Amniotic stem cell (primary cell): ENCODE measurements at regions not wholly inside any gene's neighbourhood (a gene's known extent, or its start where the extent isn't known, plus 50 kb on each side); places are given as distances from the start of the nearest gene placed in this dataset.
A peak's percentile ranks its signal among the peaks of the same experiment; 100 is the strongest.
"Not testable (repeated sequence)": the region's sequence is repeated elsewhere in the genome, so short reads cannot be mapped to it uniquely, and the experiment has no call there.

Source experiments
- DNase-seq: peaks from one replicate; lab custom pipeline; 2025; lab: John Stamatoyannopoulos, UW

DNA sequence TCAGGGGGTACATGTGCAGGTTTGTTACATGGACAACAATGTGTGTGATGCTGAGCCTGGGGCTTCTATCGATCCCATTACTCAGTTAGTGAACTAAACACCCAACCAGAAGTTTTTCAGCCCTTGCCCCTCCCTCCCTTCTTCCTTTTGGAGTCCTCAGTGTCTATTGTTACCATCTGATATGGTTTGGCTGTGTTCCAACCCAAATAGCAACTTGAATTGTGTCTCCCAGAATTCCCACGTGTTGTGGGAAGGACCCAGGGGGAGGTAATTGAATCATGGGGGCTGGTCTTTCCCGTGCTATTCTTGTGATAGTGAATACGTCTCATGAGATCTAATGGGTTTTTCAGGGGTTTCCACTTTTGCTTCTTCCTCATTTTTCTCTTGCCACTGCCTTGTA lies 186.3 kb downstream of the AEBP2 start:
- not testable (repeated sequence) for DNase-seq

DNA sequence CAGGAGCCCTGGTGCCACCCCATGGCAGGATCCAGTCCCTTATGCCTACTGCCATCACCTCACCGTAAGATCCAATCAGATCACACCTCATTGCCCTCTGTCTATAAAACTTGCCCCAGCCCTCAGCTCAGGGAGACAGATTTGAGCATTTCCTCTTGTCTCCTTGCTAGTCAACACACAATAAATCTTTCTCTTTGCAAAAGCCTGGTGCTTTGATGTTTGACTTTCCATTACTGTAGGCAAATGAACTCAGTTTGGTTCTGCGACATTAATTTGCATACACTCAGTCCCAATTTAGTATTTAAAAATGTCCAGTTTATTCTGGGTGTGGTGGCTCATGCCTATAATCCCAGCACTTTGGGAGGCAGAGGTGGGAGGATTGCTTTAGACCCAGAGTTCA lies 188.4 kb downstream of the AEBP2 start:
- DNase-seq: no peak

DNA sequence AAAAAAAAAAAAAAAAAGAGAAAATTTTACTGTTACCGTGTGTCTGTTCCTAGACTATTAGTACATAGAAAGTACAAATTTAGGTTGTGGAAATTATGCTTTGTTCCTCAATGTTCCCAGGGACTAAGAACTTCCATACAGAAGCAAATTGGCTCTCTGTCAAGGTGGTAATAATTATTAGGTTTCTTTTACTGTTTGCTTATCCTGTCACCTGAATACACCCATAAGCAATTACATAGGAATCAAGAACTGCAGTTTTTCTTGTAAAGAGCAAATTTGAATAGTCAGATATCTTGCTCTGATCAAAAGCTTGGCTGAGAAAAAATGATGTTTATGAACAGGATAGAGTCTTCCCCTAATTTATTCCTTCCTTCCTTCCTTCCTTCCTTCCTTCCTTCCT lies 191.2 kb downstream of the AEBP2 start:
- no peak for DNase-seq

DNA sequence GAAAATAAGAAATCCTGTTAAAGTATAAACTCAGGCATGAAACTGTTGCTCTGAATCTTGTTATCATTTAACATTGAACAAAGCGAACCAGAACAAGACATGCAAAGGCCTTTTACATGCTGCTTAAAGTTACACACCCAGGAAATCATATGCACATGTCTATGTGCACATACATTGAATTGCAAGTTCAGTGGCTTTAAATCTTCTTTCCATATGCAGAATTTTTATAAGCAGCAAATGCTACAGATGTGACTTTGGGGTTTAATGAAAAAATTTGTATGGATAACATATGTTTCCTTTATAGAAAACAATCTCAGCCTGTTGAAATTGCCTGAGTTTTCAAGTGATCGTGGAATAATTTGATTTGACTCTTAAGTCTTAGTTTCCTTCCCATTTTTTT lies 193.9 kb downstream of the AEBP2 start:
- no peak for DNase-seq

DNA sequence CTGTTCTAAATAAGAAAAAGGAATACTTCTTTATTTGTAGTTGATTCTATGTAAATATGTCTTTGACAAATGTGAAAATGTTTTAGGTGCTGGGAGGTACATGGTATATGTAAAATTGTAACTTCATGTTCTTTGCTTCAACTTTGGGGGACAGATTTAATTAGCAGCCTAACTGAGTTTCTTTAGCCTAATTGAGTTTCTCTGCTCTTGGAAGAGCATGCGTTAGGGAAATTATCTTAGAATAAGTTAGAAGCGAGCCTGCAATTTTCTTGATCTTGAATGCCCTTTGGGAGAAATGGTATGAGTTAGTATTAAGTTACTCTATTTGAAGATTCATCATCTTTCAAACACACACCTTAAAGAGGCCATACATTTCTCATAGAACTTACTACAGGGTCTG lies 194.3 kb downstream of the AEBP2 start:
- no peak for DNase-seq

DNA sequence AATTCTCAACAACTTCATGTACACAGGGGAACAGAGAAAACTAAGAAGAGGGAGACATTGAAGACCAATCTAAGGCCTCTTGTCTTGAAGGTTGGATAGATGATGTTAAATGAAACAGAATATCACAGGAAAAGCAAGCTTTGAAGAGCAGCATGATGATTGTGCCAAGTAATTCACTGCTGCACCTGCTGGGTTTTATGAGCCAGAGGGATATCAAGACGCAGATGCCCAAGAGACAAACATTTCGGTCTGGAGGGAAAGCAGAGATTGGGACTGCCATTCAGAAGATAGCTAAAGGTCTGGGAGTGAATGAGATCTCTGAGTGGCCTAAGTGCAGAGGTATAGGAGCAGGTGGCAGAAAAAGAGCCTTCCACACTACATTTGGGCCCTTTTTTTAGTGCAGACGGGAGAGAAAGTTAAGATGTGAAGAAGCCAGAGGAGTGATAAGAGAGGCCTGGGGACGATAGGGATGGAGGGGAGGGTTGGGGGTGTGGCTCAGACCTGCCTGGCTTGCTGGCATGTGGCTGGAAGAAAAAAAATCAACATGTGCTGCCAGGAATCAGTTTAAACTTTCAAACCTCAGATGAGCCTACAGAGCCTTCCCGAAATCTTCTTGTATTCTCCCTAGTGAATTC lies 200.6 kb downstream of the AEBP2 start:
- no peak for DNase-seq

DNA sequence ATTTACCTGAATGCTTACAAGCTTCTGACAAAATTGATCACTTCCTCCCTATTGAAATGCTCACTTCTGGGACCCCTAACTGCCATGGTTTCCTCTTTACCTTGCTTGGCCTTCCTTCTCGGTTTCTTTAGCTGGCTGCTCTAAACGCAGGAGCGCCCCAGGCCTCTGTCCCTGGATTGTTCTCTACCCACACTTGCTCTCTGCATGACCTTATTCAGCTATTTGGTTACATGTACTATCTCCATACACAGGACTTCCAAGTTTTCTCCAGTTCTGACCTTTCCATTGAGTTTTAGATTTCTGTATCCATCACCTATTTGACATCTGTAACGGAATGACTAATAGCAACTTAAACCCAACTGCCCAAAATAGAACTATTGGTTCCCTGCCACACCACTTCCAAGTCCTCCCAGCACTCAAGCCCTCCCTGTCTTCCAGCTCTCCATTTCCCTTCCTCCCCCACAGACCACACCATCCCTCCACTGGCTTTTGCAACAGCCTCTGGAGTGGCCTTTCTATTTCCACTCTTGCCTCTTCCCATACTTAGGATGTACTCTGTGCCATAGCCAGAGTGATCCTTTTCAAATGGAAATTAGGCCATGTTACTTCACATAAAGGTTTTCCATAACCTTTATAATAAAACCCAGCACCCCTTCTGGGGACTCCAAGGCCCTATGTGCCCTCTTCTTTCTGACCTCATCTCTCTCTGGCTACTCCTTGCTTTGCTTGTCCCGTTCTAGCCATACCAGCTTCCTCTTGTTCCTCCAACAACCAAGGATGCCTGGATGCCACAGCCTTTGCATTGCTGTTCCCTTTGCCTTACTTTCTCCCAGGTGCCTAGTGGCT lies 202.2 kb downstream of the AEBP2 start:
- no peak for DNase-seq

DNA sequence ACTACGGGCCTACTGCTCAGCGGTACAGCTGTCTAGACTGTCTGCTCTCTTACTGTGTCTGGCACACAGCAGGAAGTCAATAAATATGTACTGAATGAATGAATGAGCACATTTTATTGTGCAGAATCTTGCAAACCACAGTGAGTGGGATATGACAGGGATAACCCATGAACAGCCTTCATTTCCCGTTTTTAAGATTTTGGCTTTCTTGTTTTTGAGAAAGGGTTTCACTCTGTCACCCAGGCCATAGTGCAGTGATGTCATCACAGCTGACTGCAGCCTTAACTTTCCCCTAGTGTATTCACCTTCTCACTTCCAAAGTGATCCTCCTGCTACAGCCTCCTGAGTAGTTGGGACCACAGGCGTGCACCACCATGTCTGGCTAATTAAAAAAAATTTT lies 203.1 kb downstream of the AEBP2 start:
- no peak for DNase-seq

DNA sequence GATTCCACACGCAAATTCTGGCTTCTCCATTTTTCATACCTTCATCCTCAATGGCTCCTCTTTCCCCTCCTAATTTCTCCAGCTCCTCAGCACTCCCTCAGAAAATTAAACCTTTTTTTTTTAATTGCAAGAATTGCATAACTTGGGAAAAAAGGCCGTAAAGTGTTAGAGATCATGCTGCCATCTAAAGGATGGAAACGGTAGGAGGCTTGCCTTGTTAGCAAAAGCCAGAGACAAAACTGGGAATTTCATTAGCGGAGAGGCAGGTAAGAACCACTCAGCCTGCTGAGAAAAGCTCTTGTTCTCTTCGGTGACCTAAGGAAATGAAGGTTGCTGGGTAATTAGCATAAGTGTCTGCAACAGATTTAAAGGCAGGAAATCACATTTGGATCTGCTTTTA lies 204.3 kb downstream of the AEBP2 start:
- peak; percentile 30 for DNase-seq

DNA sequence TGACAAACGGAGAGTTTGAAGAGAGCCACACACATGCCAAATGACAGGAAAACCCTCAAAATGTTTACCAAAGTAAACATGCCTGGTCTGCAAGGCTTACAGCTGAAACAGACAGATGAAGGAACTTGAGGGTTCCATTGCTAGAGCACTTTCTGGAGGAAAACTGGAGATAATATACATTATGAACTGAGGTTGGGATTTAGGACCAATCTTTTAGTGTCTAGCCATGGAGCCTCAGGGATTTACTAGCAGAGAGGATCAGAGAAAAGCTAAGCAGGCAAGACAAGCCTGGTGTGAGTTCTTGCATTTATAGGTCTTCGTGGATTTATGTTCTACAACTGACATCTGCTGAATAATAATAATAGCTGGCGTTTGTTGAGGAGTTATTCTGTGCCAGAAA lies 205.3 kb downstream of the AEBP2 start:
- DNase-seq: no peak

DNA sequence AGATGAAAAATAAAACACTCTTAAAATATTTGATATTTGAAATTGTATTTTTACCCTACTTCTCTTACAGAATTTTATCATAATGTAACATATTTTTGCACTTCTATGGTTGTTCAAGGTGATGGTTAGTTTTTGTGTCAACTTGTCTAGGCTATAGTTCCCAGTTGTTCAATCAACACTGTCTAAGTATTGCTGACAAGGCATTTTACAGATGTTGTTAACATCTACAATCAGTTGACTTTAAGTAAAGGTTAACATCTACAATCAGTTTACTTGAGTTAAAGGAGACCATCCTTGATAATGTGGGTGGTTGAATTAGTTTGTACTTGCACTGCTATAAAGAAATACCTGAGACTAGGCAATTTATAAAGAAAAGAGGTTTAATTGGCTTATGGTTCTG lies 206.5 kb downstream of the AEBP2 start:
- no peak for DNase-seq

DNA sequence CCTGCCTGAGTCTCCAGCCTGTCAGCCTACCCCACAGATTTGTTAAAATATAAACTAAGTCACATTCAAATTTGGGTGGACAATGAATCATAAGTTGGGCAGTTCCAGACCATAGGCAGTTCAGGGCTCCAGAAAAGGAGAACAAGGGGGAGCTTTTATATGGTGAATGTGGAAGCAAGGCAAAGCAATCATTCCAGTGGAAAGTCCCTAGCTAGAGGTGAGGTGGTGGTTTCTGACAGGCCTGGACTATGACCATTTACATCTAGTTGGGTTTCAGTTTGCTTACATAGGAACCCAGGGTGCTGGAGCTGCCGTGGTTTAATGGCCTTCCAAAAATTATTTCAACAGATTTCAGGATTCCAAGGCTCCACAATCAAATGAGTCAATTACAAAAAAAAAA lies 207.3 kb downstream of the AEBP2 start:
- DNase-seq: no peak

DNA sequence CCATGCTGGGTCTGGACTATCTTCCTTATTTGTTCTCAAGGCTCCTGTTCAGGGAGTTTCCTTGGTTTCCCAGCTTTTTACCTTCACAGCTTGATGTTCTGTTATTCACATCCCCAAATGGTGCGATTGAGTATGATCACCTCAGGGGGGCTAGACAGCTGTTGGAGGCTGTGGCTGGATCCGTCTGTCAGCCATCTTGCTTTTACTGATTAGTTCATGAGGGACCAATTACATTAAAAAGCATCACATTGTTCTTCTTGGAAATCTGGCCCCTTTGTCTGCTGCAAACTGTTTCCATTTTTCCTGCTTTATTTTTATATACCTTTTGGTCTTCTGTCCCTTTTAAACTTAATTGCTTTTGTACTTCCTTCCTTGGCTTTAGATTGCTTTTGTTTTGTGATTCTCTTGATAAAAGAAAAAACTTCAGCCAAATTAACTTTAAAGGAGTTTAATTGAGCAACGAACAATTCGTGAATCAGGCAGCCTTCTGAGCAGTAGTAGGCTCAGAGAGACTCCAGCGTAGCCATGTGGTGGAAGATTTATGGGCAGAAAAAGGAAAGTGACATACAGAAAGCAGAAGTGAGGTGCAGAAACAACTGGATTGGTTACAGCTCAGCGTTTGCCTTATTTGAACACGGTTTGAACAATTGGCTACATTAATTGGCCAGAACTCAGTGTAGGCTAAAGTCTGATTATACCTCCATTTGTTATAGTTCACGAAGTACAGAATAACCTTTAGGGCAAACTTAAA lies 208.7 kb downstream of the AEBP2 start:
- DNase-seq: no peak

DNA sequence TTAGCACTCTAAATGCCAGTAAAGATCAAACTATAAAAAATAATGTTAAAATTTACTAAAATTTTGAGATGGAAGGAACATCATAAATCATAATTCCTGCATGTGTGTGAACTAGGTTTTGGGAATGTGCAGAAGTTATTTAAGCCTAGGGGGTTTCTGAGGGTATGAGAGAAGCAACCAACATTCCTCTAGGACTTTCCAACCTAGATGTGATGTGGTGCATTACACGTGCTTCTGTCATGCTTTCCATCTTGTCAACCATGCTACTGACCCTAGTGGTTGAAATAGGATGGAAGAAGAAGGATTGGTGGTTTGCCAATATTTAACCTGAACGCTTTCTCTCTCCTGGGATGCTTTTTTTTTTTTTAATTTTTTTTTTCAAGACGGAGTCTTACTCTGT lies 209.3 kb downstream of the AEBP2 start:
- no peak for DNase-seq

DNA sequence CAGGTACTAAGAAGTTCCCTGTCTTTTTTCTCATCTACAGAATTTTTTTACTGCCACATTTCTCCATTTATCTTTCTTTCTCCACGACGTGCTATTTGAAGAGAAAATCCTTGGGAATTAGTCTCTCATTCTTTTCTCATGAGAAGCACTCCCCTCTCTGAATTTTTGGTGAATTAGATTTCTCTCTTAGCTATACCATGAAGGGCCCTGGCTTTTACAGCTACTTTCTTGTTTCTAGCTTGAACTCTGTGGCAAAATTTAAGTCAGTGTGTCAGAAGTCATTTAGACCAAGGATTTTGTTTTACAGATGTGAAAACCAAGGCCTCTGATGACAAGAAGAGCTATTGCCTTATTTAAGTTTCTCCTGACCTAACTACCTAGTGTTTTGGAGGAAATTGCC lies 213.1 kb downstream of the AEBP2 start:
- no peak for DNase-seq

DNA sequence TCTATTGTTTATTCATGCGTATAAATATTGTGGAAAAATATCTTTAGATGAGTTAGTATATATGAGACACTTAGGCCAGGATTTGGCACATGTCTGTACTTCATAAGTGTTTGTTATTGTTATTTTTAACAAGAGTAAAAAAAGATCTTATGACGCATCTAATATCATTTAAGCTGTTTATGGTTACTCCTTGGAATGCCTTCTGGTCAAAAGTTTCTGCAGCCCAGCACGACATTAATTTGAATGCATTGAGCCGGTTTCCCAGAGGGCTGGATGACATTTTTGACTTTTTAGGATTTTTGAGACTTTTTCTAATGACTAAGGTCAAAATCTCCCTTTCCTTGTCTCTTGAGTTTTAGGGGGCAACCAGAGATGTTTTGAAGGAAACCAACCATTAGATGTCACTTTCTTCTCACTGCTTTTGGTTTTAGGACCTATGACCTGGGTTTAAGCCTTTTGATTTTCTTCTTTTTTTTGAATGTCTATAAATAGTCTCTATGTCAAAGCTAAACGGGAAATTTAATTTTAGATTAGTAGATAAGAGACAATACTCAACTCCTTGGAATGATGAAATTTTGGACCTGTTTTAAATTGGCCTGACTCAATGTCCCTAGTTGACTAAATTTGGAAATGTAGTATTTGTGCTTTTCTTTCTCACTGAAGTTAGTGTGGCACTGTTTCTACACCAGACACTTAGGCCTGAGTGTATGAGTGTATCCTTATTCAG lies 215.5 kb downstream of the AEBP2 start:
- no peak for DNase-seq

DNA sequence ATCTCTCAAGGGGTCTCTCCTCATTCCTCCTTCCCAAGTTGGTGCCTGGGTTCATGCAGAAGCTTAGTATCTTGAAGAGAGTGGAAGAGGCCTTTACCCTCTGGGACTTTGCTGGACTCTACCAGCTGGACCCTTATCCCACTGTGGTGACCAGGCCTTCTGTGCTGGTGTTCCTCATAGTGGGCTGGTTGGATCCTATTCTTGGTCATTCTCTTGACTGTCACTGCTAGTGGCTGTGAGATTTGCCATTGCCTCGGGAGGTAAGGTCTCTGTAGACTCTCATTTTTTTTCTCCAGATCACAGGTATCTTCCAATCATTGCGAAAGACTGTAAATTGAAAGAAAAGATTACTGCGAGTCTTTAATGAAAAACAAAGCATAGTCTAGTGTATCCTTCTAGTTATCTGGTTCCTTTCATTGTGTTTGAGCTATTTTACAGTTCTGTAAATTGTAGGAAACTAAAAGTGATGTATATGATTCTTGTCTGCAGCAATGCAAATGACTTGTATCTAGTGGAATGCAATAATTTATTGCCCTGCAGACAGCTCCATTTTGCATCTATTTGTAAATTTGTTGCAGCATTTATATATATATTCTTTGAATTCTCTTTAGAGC lies 217.9 kb downstream of the AEBP2 start:
- no peak for DNase-seq

DNA sequence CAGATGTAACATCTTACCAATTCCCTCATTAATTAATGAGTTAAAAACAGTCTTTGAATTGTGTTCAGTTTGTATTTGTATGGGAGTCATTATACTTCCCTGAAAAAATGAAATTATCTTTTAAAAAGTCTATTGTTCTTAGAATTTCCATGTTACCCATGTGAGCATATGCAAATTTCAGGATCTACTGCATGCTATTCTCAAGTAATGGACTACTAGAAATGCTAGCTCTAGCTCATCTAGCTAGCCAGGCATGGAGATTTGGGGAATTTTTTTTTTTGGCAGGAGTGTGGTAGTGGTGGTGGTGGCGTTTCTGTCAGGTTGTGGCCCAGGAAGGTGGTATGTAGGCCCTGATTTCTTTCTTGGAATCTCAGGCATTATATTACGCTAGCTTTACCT lies 218.4 kb downstream of the AEBP2 start:
- DNase-seq: no peak

DNA sequence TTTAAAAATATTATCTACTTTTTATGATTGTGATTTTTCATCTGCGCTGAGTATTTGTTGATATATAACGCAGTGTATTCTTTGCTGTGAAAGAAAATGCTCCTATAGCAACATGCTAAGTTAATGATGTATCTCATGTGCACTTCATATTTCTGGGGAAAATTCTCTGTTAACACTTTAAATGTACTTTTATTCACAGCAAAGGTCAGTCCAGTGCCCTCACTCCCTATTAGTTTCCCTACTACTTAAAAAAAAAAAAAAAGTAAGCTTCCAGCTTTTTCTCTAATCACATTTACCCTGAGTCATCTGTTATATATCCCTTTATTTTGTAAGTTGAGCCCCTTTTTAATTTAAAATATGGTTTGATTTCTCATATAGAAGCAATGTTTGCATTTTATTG lies 219.8 kb downstream of the AEBP2 start:
- DNase-seq: no peak

DNA sequence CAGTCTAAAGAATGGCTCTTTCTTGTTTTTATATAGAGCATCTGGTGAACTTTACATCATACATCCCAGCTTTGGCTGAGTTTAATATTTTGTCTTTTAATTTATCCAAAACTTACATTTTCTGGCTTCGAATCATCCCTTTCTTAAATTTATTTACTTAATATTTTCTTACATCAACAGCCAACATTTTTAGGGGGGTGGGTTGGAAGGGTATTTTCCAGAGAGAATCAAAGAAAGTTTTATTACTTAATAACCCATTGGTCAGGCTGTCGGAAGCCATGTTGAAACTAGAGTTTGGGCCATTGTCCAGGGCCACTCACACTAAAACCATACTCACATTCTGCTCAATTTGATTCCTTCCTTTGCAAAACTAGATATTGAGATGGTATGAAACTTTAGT lies 220.2 kb downstream of the AEBP2 start:
- DNase-seq: no peak

DNA sequence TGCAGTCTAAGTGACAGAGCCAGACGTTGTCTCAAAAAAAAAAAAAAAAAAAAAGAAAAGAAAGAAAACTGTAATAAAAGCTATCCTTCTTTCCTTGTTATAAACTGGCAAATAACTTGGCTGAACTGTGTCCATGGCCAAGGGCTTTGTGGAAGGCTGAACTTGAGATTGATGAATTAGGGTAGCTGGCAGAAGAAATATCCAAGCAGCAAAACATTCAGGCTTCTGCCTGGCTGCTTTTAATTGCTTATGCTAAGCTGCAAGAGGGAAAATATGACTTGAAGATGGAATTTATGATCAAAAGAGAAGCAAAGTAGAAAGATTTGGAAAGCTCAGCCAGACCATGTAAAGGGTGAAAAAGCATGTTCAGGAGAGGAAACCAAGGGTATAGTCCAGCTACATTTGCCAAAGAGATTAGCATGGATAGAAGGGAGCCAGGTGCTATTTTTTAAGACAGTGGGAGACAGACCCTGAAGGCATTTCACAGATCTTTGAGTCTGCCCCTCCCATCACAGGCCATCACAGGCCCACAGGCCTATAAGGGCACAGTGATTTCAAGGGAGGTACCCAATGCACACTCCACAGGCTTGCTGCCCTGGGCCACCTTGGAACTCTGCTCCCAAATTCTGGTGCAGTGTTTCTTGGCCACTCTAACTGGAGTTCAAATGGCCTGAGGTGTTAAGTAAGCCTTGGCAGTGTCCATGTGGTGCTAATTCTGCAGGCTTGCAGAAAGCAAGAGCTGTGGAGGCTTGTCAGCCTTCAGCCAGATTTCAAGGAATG lies 226.0 kb downstream of the AEBP2 start:
- no peak for DNase-seq
